ENCODE measurements at regions not wholly inside any gene's neighbourhood (a gene's known extent, or its start where the extent isn't known, plus 50 kb on each side); places are given as distances from the start of the nearest gene placed in this dataset.

- TF ChIP-seq POLR2A (IDR thresholded peaks at IDR 0.05), result no peak
- TF ChIP-seq, protein P1, sequence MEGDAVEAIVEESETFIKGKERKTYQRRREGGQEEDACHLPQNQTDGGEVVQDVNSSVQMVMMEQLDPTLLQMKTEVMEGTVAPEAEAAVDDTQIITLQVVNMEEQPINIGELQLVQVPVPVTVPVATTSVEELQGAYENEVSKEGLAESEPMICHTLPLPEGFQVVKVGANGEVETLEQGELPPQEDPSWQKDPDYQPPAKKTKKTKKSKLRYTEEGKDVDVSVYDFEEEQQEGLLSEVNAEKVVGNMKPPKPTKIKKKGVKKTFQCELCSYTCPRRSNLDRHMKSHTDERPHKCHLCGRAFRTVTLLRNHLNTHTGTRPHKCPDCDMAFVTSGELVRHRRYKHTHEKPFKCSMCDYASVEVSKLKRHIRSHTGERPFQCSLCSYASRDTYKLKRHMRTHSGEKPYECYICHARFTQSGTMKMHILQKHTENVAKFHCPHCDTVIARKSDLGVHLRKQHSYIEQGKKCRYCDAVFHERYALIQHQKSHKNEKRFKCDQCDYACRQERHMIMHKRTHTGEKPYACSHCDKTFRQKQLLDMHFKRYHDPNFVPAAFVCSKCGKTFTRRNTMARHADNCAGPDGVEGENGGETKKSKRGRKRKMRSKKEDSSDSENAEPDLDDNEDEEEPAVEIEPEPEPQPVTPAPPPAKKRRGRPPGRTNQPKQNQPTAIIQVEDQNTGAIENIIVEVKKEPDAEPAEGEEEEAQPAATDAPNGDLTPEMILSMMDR (IDR thresholded peaks at IDR 0.05), result no peak
Observed at GRCh38 chr1:230517786-230518185, 91.7 kb upstream of the PGBD5 start.
